Ishikawa (cell line): ENCODE measurements at regions not wholly inside any gene's neighbourhood (a gene's known extent, or its start where the extent isn't known, plus 50 kb on each side); places are given as distances from the start of the nearest gene placed in this dataset.

Experiments used
- CEBPB ChIP-seq: IDR thresholded peaks from 2 replicates; pipeline ENCODE4 v1.6.1; 2012
- CREB1 ChIP-seq: IDR thresholded peaks from 2 replicates; pipeline ENCODE4 v1.6.1; 2012; ENCODE audit warnings: low read depth
- EGR1 ChIP-seq: IDR thresholded peaks from 2 replicates; pipeline ENCODE4 v1.6.1; 2012
- EP300 ChIP-seq: IDR thresholded peaks from 2 replicates; pipeline ENCODE4 v1.6.1; 2012; ENCODE audit warnings: borderline replicate concordance
- FOXM1 ChIP-seq: IDR thresholded peaks from 2 replicates; pipeline ENCODE4 v1.6.1; 2012; ENCODE audit warnings: low read depth, borderline replicate concordance
- MAX ChIP-seq: IDR thresholded peaks from 2 replicates; pipeline ENCODE4 v1.6.1; 2012
- NFIC ChIP-seq: IDR thresholded peaks from 2 replicates; pipeline ENCODE4 v1.6.1; 2012
- RAD21 ChIP-seq: IDR thresholded peaks from 2 replicates; pipeline ENCODE4 v1.6.1; 2012; ENCODE audit warnings: low read depth
- REST ChIP-seq: IDR thresholded peaks from 2 replicates; pipeline ENCODE4 v1.6.1; 2012; ENCODE audit warnings: low read depth, mild to moderate bottlenecking
- TAF1 ChIP-seq: IDR thresholded peaks from 2 replicates; pipeline ENCODE4 v1.6.1; 2012; ENCODE audit warnings: low read depth, mild to moderate bottlenecking
- TCF12 ChIP-seq: IDR thresholded peaks from 2 replicates; pipeline ENCODE4 v1.6.1; 2012; ENCODE audit warnings: low read depth
- TEAD4 ChIP-seq: IDR thresholded peaks from 2 replicates; pipeline ENCODE4 v1.6.1; 2012
- USF1 ChIP-seq: IDR thresholded peaks from 2 replicates; pipeline ENCODE4 v1.6.1; 2012
- YY1 ChIP-seq: IDR thresholded peaks from 2 replicates; pipeline ENCODE4 v1.6.1; 2012; ENCODE audit warnings: low read depth
- ZBTB7A ChIP-seq: IDR thresholded peaks from 2 replicates; pipeline ENCODE4 v1.6.1; 2012; ENCODE audit warnings: low read depth

GRCh38 chr7:83306502-83306901 is 143.8 kb upstream of the PCLO start:
- no peak for TF ChIP-seq YY1
- no peak for TF ChIP-seq FOXM1
- TF ChIP-seq EGR1 = no peak
- TF ChIP-seq CREB1 = no peak
- no peak for TF ChIP-seq USF1
- no peak for TF ChIP-seq MAX
- no peak for TF ChIP-seq NFIC
- no peak for TF ChIP-seq TAF1

GRCh38 chr7:83305027-83305426 is 142.3 kb upstream of the PCLO start:
- TF ChIP-seq CEBPB (0 out of 2 replicates have a peak, but pooled peaks have one; percentile 19), EP300 (no peak)

GRCh38 chr7:83301416-83301815 is 138.7 kb upstream of the PCLO start:
- TF ChIP-seq CEBPB (no peak), REST (no peak), FOXM1 (no peak), TAF1 (no peak), USF1 (no peak), EP300 (no peak), ZBTB7A (no peak), RAD21 (no peak)

- no peak for TF ChIP-seq NFIC
- TF ChIP-seq YY1 = no peak
- no peak for TF ChIP-seq EP300
- no peak for TF ChIP-seq USF1
- no peak for TF ChIP-seq REST
- no peak for TF ChIP-seq ZBTB7A
- TF ChIP-seq FOXM1 = no peak
- TF ChIP-seq EGR1 = no peak
- no peak for TF ChIP-seq RAD21
- TF ChIP-seq TCF12 = no peak
- no peak for TF ChIP-seq TAF1
- no peak for TF ChIP-seq TEAD4
- TF ChIP-seq CREB1 = no peak
- TF ChIP-seq CEBPB = no peak
Measured at GRCh38 chr7:83290211-83290610, 127.5 kb upstream of the PCLO start.

GRCh38 chr7:83289419-83289993 is 126.8 kb upstream of the PCLO start:
- TF ChIP-seq EGR1 = no peak
- TF ChIP-seq CEBPB = no peak
- no peak for TF ChIP-seq FOXM1
- TF ChIP-seq TAF1 = no peak
- TF ChIP-seq EP300 = no peak
- TF ChIP-seq USF1 = no peak
- TF ChIP-seq TEAD4 = no peak
- no peak for TF ChIP-seq REST
